ENCODE measurements at regions not wholly inside any gene's neighbourhood (a gene's known extent, or its start where the extent isn't known, plus 50 kb on each side); places are given as distances from the start of the nearest gene placed in this dataset.

- H3K4me3 ChIP-seq: no peak overlapping the region
- 65% methylated on average over 4 of the region's 4 CpGs for WGBS
- no peaks in the 10 kb centered on the region for H3K9me3 ChIP-seq
- no peaks in the 10 kb centered on the region for H3K36me3 ChIP-seq
- H3K27ac ChIP-seq (replicated peaks in 1 of 4): peak overlapping the region; percentile 58 to 61 (median 60)
- no peak for TF ChIP-seq EP300 (IDR thresholded peaks at IDR 0.05)
- TF ChIP-seq, protein P1, sequence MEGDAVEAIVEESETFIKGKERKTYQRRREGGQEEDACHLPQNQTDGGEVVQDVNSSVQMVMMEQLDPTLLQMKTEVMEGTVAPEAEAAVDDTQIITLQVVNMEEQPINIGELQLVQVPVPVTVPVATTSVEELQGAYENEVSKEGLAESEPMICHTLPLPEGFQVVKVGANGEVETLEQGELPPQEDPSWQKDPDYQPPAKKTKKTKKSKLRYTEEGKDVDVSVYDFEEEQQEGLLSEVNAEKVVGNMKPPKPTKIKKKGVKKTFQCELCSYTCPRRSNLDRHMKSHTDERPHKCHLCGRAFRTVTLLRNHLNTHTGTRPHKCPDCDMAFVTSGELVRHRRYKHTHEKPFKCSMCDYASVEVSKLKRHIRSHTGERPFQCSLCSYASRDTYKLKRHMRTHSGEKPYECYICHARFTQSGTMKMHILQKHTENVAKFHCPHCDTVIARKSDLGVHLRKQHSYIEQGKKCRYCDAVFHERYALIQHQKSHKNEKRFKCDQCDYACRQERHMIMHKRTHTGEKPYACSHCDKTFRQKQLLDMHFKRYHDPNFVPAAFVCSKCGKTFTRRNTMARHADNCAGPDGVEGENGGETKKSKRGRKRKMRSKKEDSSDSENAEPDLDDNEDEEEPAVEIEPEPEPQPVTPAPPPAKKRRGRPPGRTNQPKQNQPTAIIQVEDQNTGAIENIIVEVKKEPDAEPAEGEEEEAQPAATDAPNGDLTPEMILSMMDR (IDR thresholded peaks at IDR 0.05): no peak
- TF ChIP-seq POLR2AphosphoS5 (IDR thresholded peaks at IDR 0.05): no peak
- TF ChIP-seq POLR2A (IDR thresholded peaks at IDR 0.05; ENCODE audit: low read depth): no peak
- intact Hi-C loops (cut with DNase I): no loop called here
- DNase-seq (ENCODE audit: extremely low spot score): no peak
- H3K4me1 ChIP-seq: peaks cover 0 to 86% (median 56%) of the 10 kb centered on the region in 4 donors
- no peaks in the 10 kb centered on the region for H3K27me3 ChIP-seq
Measured at GRCh38 chr9:18056993-18057369, 417.0 kb upstream of the ADAMTSL1 start.

GRCh38 chr9:18058564-18059442 is 415.1 kb upstream of the ADAMTSL1 start:
- DNase-seq (ENCODE audit: extremely low spot score): no peak
- Histone ChIP-seq H3K9me3 (no peaks in the 10 kb centered on the region), H3K4me1 (peaks cover 0 to 84% (median 52%) of the 10 kb centered on the region in 4 donors), H3K27ac (replicated peaks in 1 of 4) (peak overlapping the region in 3 of 4 donors; percentile 28 to 60 (median 35)), H3K36me3 (no peaks in the 10 kb centered on the region), H3K4me3 (no peak overlapping the region), H3K27me3 (no peaks in the 10 kb centered on the region)
- no peak for TF ChIP-seq POLR2A (IDR thresholded peaks at IDR 0.05; ENCODE audit: low read depth)
- TF ChIP-seq, protein P1 (IDR thresholded peaks at IDR 0.05): no peak
- TF ChIP-seq POLR2AphosphoS5 (IDR thresholded peaks at IDR 0.05): no peak
- no peak for TF ChIP-seq EP300 (IDR thresholded peaks at IDR 0.05)
- intact Hi-C loops (cut with DNase I): no loop called here
- WGBS: 85% methylated on average over 3 of the region's 3 CpGs

GRCh38 chr9:18059447-18059846 is 414.5 kb upstream of the ADAMTSL1 start:
- Histone ChIP-seq H3K36me3 (no peaks in the 10 kb centered on the region), H3K4me1 (peaks cover 0 to 84% (median 54%) of the 10 kb centered on the region in 4 donors), H3K4me3 (no peak overlapping the region), H3K9me3 (no peaks in the 10 kb centered on the region), H3K27me3 (no peaks in the 10 kb centered on the region), H3K27ac (replicated peaks in 1 of 4) (peak overlapping the region in 2 of 4 donors; percentile 15 to 60)
- WGBS: 44% methylated on average over 1 of the region's 1 CpG
- DNase-seq (ENCODE audit: extremely low spot score): no peak
- intact Hi-C loops (cut with DNase I): no loop called here
- TF ChIP-seq EP300 (IDR thresholded peaks at IDR 0.05) (no peak), POLR2AphosphoS5 (IDR thresholded peaks at IDR 0.05) (no peak), POLR2A (IDR thresholded peaks at IDR 0.05; ENCODE audit: low read depth) (no peak)
- TF ChIP-seq, protein P1 (IDR thresholded peaks at IDR 0.05): no peak

DNA sequence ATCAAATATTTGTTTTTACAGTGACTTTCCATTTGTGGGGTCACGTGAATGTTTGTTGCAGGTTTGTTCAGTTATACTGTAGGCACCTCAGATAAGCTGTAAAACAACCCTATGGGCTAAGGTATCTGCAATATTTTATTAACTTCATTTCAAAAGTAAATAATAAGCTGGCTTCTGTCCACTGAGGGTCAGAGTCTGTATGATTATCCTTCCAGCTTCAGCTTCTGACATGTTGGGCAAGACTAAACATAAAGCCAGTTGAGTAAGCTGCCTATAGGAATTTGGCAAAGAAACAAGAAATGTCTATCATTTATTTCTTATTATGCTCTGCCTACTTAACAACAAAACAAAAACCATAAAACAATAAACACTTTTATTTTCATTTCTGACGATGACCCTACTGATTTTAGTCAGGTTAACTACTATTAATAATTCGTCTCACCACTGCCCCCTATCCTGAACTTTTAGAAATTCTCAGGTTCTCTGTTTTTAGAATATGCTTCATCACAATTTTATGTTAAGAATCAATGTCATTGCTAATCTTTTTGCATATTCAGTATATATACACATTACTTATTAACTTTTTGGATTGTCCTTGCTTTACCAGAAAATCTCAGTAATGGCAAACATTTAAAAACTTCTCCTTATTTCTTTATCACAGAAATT is 413.6 kb upstream of the ADAMTSL1 start:
- H3K9me3 ChIP-seq: no peaks in the 10 kb centered on the region
- TF ChIP-seq, protein P1 (IDR thresholded peaks at IDR 0.05): peak in 1 of 3 experiments; percentile 25
- TF ChIP-seq POLR2AphosphoS5 (IDR thresholded peaks at IDR 0.05): no peak
- H3K4me3 ChIP-seq: no peak overlapping the region
- H3K27ac ChIP-seq (replicated peaks in 1 of 4): peak overlapping the region in 1 of 4 donors; percentile 1
- H3K27me3 ChIP-seq: no peaks in the 10 kb centered on the region
- H3K36me3 ChIP-seq: no peaks in the 10 kb centered on the region
- H3K4me1 ChIP-seq: peaks cover 0 to 76% (median 46%) of the 10 kb centered on the region in 4 donors
- intact Hi-C loops (cut with DNase I): no loop called here
- 71% methylated on average over 3 of the region's 3 CpGs for WGBS
- no peak for DNase-seq (ENCODE audit: extremely low spot score)
